Fibroblast of villous mesenchyme (primary cell): ENCODE measurements at regions not wholly inside any gene's neighbourhood (a gene's known extent, or its start where the extent isn't known, plus 50 kb on each side); places are given as distances from the start of the nearest gene placed in this dataset.

Source experiments
- DNase-seq: peaks from one replicate; pipeline ENCODE4 v3.0.0-alpha.2; 2010; ENCODE audit warnings: low read depth
- H3K4me3 ChIP-seq: 2 replicates; pipeline ENCODE4 v1.5.1; 2011; ENCODE audit warnings: low read depth, mild to moderate bottlenecking, low read length
- CTCF ChIP-seq: IDR thresholded peaks from 2 replicates; pipeline ENCODE4 v1.5.1; 2012; ENCODE audit warnings: low read depth, mild to moderate bottlenecking, low read length; ENCODE audit not compliant: insufficient read depth

- DNase-seq: no peak
- no peak for TF ChIP-seq CTCF
- H3K4me3 ChIP-seq: no peak overlapping the region
Measured at GRCh38 chr19:28943651-28944050, 269.3 kb downstream of the UQCRFS1 start.

GRCh38 chr19:28941833-28942232 lies 271.1 kb downstream of the UQCRFS1 start:
- TF ChIP-seq CTCF: no peak
- no peak overlapping the region for H3K4me3 ChIP-seq
- DNase-seq: no peak

- TF ChIP-seq CTCF: no peak
- H3K4me3 ChIP-seq: no peak overlapping the region
- DNase-seq: peak; percentile 0
Measured at GRCh38 chr19:28940751-28941500, 272.0 kb downstream of the UQCRFS1 start.

- no peak overlapping the region for H3K4me3 ChIP-seq
- no peak for DNase-seq
- TF ChIP-seq CTCF: no peak
Measured at GRCh38 chr19:28939236-28939635, 273.7 kb downstream of the UQCRFS1 start.

- no peak overlapping the region for H3K4me3 ChIP-seq
- no peak for DNase-seq
- no peak for TF ChIP-seq CTCF
Measured at GRCh38 chr19:28936001-28936400, 276.9 kb downstream of the UQCRFS1 start.

GRCh38 chr19:28934631-28935030 lies 278.3 kb downstream of the UQCRFS1 start:
- no peak overlapping the region for H3K4me3 ChIP-seq
- DNase-seq: no peak
- TF ChIP-seq CTCF: no peak

GRCh38 chr19:28933039-28933438 lies 279.9 kb downstream of the UQCRFS1 start:
- no peak for DNase-seq
- TF ChIP-seq CTCF: no peak
- no peak overlapping the region for H3K4me3 ChIP-seq
